ENCODE measurements at regions not wholly inside any gene's neighbourhood (a gene's known extent, or its start where the extent isn't known, plus 50 kb on each side); places are given as distances from the start of the nearest gene placed in this dataset.

DNA sequence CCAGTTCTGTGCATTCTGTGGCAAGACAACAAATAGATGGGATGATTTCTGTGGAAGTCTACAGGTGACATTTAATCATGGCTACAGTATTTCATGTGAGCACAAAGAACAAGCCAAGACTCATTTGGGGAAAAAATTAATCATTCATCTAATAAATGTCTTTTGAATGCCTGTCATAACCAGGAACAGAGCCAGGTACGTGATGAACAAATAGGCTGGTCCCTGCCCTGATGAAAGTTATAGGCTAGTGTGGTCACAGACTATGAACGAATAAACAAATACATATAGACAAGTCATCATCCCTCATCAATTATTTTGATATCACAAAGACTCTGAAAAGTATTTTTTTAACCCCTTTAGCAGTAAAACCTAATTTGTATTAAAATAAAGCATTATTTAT lies 226.4 kb upstream of the RRP15 start:
- Histone ChIP-seq H3K36me3 (ENCODE audit: control insufficient read depth, insufficient read depth, low read length) (no peaks in the 10 kb centered on the region), H3K27me3 (ENCODE audit: control insufficient read depth, insufficient read depth, low read length) (no peaks in the 10 kb centered on the region), H3K9me3 (ENCODE audit: control insufficient read depth, insufficient read depth, low read length) (peaks cover 2% of the 10 kb centered on the region), H3K27ac (ENCODE audit: low read depth, low read length) (no peak overlapping the region), H3K4me1 (ENCODE audit: control insufficient read depth, insufficient read depth, low read length) (no peaks in the 10 kb centered on the region), H3K4me3 (ENCODE audit: low read depth, low read length) (no peak overlapping the region)
- WGBS (ENCODE audit: insufficient coverage) = no CpG with 5 or more reads among the region's 2 CpGs
- no peak for DNase-seq (ENCODE audit: low read depth in 4 of 6, low spot score in 6 of 6)

DNA sequence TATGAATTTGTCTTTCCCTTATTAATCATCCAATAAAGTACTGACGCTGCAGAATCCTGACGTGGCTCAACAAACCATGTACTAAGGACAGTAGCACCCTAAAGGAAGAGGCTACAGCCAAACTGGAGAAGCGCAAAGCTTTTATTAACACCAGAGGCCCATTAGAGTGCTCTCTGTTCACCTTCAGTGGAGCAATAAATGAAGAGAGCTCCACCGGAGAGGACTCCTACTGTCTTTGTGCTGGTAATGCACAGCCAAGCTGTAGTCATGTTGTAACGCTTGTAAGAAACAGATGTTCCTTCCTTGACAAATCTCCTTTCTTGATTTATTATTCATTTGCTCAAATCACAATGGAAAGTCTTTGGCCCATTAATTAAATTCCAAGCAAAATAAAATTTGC lies 220.7 kb upstream of the RRP15 start:
- H3K36me3 ChIP-seq (ENCODE audit: control insufficient read depth, insufficient read depth, low read length) = no peaks in the 10 kb centered on the region
- no peaks in the 10 kb centered on the region for H3K4me1 ChIP-seq (ENCODE audit: control insufficient read depth, insufficient read depth, low read length)
- no peaks in the 10 kb centered on the region for H3K9me3 ChIP-seq (ENCODE audit: control insufficient read depth, insufficient read depth, low read length)
- H3K27ac ChIP-seq (ENCODE audit: low read depth, low read length) = no peak overlapping the region
- WGBS (ENCODE audit: insufficient coverage) = 59% methylated on average over 4 of the region's 5 CpGs
- H3K27me3 ChIP-seq (ENCODE audit: control insufficient read depth, insufficient read depth, low read length) = no peaks in the 10 kb centered on the region
- no peak overlapping the region for H3K4me3 ChIP-seq (ENCODE audit: low read depth, low read length)
- DNase-seq (ENCODE audit: low read depth in 4 of 6, low spot score in 6 of 6) = peak in 2 of 6 donors; percentile 14 to 81

DNA sequence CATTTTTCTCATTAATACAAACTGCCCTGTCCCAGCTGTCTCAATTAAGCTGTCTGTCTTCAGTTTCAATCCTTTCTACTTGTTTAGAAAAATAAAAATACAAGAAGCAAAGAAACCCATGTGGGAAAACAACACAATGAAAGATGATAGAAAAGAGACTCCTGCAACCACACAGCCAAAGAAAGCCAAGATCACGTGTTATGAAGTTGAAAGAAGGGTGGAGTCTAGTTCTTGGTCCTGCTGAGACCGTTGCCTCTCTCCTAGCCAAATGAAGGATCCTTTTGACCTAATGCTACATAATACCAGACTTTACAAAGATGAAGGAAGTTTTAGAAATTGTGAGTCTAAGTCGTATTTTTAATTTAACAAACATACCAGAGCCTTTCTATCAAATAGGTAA lies 218.8 kb upstream of the RRP15 start:
- Histone ChIP-seq H3K27me3 (ENCODE audit: control insufficient read depth, insufficient read depth, low read length) (no peaks in the 10 kb centered on the region), H3K27ac (ENCODE audit: low read depth, low read length) (no peak overlapping the region), H3K4me3 (ENCODE audit: low read depth, low read length) (no peak overlapping the region), H3K4me1 (ENCODE audit: control insufficient read depth, insufficient read depth, low read length) (no peaks in the 10 kb centered on the region), H3K9me3 (ENCODE audit: control insufficient read depth, insufficient read depth, low read length) (no peaks in the 10 kb centered on the region), H3K36me3 (ENCODE audit: control insufficient read depth, insufficient read depth, low read length) (no peaks in the 10 kb centered on the region)
- WGBS (ENCODE audit: insufficient coverage) = no CpG with 5 or more reads among the region's 3 CpGs
- no peak for DNase-seq (ENCODE audit: low read depth in 4 of 6, low spot score in 6 of 6)

DNA sequence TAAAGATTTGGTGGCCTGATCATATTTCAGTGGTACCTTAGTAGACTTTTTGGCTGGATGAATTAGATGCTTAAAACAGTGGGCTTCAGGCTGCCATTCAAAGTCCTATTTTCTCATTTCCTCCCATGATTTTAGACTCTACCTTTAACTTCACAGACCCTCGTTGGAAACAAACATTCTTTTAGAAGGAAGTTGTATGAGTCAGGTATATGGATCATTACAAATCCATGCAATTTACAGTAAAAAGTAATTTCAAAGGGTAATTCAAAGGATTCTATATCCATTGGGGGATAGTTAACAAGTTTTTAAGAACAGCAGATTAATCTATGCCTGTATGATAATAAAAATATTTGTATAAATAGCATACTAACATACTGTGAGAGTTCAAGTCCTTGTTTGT lies 216.9 kb upstream of the RRP15 start:
- whole genome bisulfite sequencing (ENCODE audit: insufficient coverage) = no CpG with 5 or more reads among the region's 1 CpG
- no peak overlapping the region for H3K27ac ChIP-seq (ENCODE audit: low read depth, low read length)
- no peaks in the 10 kb centered on the region for H3K36me3 ChIP-seq (ENCODE audit: control insufficient read depth, insufficient read depth, low read length)

DNA sequence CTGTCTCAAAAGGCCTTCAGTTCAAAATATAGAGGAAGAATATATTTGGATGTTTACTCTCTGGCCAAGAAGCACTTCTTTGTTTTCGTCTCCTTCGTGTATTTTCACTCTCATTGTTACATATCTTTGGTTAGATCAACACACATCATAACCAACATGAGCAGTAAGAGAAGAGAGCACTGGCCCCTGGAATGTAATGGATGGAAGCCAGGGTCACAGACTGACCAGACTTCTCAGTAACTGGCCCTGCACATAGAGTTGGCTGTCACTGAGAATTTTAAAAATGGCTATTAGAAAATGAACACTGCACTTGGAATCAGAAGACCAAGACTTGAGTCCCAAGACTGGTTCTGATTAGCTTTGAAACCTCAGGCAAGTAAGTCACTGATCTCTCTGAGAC lies 215.9 kb upstream of the RRP15 start:
- no peaks in the 10 kb centered on the region for H3K9me3 ChIP-seq (ENCODE audit: control insufficient read depth, insufficient read depth, low read length)
- H3K4me1 ChIP-seq (ENCODE audit: control insufficient read depth, insufficient read depth, low read length) = no peaks in the 10 kb centered on the region
- no peak for DNase-seq (ENCODE audit: low read depth in 4 of 6, low spot score in 6 of 6)
- H3K27me3 ChIP-seq (ENCODE audit: control insufficient read depth, insufficient read depth, low read length) = no peaks in the 10 kb centered on the region
- no peak overlapping the region for H3K4me3 ChIP-seq (ENCODE audit: low read depth, low read length)
- no CpG with 5 or more reads among the region's 2 CpGs for WGBS (ENCODE audit: insufficient coverage)
- H3K36me3 ChIP-seq (ENCODE audit: control insufficient read depth, insufficient read depth, low read length) = no peaks in the 10 kb centered on the region
- H3K27ac ChIP-seq (ENCODE audit: low read depth, low read length) = no peak overlapping the region

More for the DNA sequence above, 216.9 kb upstream of the RRP15 start:
- Histone ChIP-seq H3K27me3 (ENCODE audit: control insufficient read depth, insufficient read depth, low read length) (no peaks in the 10 kb centered on the region), H3K9me3 (ENCODE audit: control insufficient read depth, insufficient read depth, low read length) (no peaks in the 10 kb centered on the region), H3K4me3 (ENCODE audit: low read depth, low read length) (no peak overlapping the region), H3K4me1 (ENCODE audit: control insufficient read depth, insufficient read depth, low read length) (no peaks in the 10 kb centered on the region)
- DNase-seq (ENCODE audit: low read depth in 4 of 6, low spot score in 6 of 6) = no peak

DNA sequence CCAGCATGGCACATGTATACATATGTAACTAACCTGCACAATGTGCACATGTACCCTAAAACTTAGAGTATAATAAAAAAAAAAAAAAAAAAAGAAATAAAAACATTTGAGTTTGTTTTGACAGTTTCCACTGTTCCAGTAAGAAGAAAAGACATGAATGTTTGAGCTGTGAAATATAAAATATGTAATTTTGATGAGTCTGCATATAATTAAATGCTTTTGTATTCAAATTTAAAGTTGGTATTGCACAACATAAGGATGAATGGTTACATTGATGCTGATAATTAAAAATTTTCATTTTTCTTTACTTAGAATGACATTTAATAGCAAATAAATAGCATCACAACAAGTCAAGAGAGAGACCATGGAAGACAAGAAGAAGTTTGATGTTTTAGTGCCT lies 212.0 kb upstream of the RRP15 start:
- no peaks in the 10 kb centered on the region for H3K4me1 ChIP-seq (ENCODE audit: control insufficient read depth, insufficient read depth, low read length)
- H3K27me3 ChIP-seq (ENCODE audit: control insufficient read depth, insufficient read depth, low read length) = no peaks in the 10 kb centered on the region
- no peak overlapping the region for H3K4me3 ChIP-seq (ENCODE audit: low read depth, low read length)
- no peaks in the 10 kb centered on the region for H3K9me3 ChIP-seq (ENCODE audit: control insufficient read depth, insufficient read depth, low read length)
- no peak overlapping the region for H3K27ac ChIP-seq (ENCODE audit: low read depth, low read length)
- H3K36me3 ChIP-seq (ENCODE audit: control insufficient read depth, insufficient read depth, low read length) = no peaks in the 10 kb centered on the region
- no peak for DNase-seq (ENCODE audit: low read depth in 4 of 6, low spot score in 6 of 6)

DNA sequence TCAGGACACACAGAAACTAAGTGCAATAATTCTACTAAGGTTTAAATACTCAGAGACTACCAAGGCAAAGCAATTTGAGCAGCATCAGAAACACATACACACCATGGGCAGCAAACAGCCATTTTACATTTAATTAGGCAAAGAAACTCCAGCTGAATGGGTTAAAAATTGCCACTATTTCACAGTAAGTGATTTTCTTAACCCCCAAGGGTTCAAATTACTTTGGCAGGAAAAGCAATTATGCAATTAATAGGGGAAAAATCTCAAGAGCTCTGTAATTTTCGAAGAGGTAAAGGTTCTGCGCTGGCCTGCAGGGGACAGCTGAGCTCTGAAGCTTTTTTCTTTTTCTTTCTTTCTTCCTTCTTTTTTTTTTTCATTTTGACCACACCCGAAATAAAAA lies 206.2 kb upstream of the RRP15 start:
- peaks cover 2% of the 10 kb centered on the region for H3K27me3 ChIP-seq (ENCODE audit: control insufficient read depth, insufficient read depth, low read length)
- DNase-seq (ENCODE audit: low read depth in 4 of 6, low spot score in 6 of 6) = peak in 1 of 6 donors; percentile 77
- WGBS (ENCODE audit: insufficient coverage) = no CpG with 5 or more reads among the region's 3 CpGs
- no peak overlapping the region for H3K27ac ChIP-seq (ENCODE audit: low read depth, low read length)
- no peaks in the 10 kb centered on the region for H3K36me3 ChIP-seq (ENCODE audit: control insufficient read depth, insufficient read depth, low read length)
- H3K9me3 ChIP-seq (ENCODE audit: control insufficient read depth, insufficient read depth, low read length) = no peaks in the 10 kb centered on the region
- no peaks in the 10 kb centered on the region for H3K4me1 ChIP-seq (ENCODE audit: control insufficient read depth, insufficient read depth, low read length)
- no peak overlapping the region for H3K4me3 ChIP-seq (ENCODE audit: low read depth, low read length)

DNA sequence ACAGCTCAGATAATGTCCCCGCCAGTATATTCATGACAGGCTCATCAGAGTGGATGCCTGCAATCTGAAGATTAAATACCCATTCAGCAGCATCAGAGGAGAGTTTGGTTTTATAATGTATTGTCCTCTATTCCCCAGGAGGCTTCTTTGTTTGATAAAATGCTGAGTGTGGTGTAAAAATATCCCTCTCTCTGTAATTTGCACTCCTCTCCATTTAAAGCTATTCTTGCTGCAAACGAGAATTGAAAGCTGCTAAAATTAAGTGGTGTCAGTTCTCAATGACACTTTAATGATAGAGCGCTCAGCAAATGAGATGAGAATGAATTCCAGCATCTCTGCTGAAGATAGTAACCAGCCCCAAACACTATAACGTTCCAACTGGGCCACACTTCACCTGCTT lies 205.7 kb upstream of the RRP15 start:
- no CpG with 5 or more reads among the region's 4 CpGs for WGBS (ENCODE audit: insufficient coverage)
- no peak overlapping the region for H3K27ac ChIP-seq (ENCODE audit: low read depth, low read length)
- DNase-seq (ENCODE audit: low read depth in 4 of 6, low spot score in 6 of 6) = peak in 2 of 6 donors; percentile 10 to 54
- H3K4me1 ChIP-seq (ENCODE audit: control insufficient read depth, insufficient read depth, low read length) = no peaks in the 10 kb centered on the region
- H3K4me3 ChIP-seq (ENCODE audit: low read depth, low read length) = no peak overlapping the region
- no peaks in the 10 kb centered on the region for H3K36me3 ChIP-seq (ENCODE audit: control insufficient read depth, insufficient read depth, low read length)
- H3K9me3 ChIP-seq (ENCODE audit: control insufficient read depth, insufficient read depth, low read length) = no peaks in the 10 kb centered on the region
- peaks cover 2% of the 10 kb centered on the region for H3K27me3 ChIP-seq (ENCODE audit: control insufficient read depth, insufficient read depth, low read length)

DNA sequence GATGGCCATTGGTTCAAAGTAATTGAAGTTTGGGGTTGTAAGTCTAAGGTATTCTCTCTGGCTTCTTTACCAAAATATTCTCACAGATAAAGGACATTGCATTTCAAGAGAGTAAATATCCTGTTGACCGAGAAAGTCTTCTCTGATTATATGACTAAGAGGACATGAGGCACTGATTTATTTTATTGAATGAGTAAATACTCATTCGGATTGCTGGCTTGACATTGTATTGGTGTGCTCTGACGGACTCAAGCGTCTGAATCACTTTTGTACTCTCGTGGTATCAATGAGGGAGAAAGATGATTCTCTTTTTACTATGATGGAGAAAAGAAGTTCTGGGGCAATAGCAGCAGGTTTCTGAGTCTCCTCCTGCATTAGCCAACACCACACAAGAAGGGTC lies 205.3 kb upstream of the RRP15 start:
- H3K27me3 ChIP-seq (ENCODE audit: control insufficient read depth, insufficient read depth, low read length) = peaks cover 2% of the 10 kb centered on the region
- no peaks in the 10 kb centered on the region for H3K4me1 ChIP-seq (ENCODE audit: control insufficient read depth, insufficient read depth, low read length)
- no peak for DNase-seq (ENCODE audit: low read depth in 4 of 6, low spot score in 6 of 6)
- H3K27ac ChIP-seq (ENCODE audit: low read depth, low read length) = no peak overlapping the region
- H3K4me3 ChIP-seq (ENCODE audit: low read depth, low read length) = no peak overlapping the region
- no peaks in the 10 kb centered on the region for H3K9me3 ChIP-seq (ENCODE audit: control insufficient read depth, insufficient read depth, low read length)
- WGBS (ENCODE audit: insufficient coverage) = 47% methylated on average over 4 of the region's 5 CpGs
- no peaks in the 10 kb centered on the region for H3K36me3 ChIP-seq (ENCODE audit: control insufficient read depth, insufficient read depth, low read length)

DNA sequence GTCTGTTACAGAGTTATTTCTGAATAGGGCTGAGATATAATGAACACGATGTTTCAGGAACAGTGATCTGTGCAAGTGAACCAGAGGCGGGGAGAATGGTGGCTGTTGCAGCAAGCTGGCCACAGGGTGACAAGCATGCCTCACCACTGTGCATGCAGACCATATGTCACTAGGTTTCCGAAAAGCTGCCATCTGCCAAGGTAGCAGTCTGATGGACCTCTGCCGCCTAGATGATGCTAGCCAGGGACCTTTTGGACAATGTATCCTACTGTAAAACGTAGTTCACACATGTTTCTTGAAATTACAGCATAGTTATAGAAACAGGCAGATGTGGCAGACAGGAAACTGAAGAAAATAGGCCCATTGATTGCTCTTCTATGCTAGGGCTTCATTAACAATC lies 204.2 kb upstream of the RRP15 start:
- H3K9me3 ChIP-seq (ENCODE audit: control insufficient read depth, insufficient read depth, low read length) = no peaks in the 10 kb centered on the region
- H3K27ac ChIP-seq (ENCODE audit: low read depth, low read length) = no peak overlapping the region
- no peak overlapping the region for H3K4me3 ChIP-seq (ENCODE audit: low read depth, low read length)
- peak in 2 of 6 donors; percentile 7 to 60 for DNase-seq (ENCODE audit: low read depth in 4 of 6, low spot score in 6 of 6)
- peaks cover 2% of the 10 kb centered on the region for H3K27me3 ChIP-seq (ENCODE audit: control insufficient read depth, insufficient read depth, low read length)
- no peaks in the 10 kb centered on the region for H3K36me3 ChIP-seq (ENCODE audit: control insufficient read depth, insufficient read depth, low read length)
- WGBS (ENCODE audit: insufficient coverage) = 71% methylated on average over 3 of the region's 5 CpGs
- no peaks in the 10 kb centered on the region for H3K4me1 ChIP-seq (ENCODE audit: control insufficient read depth, insufficient read depth, low read length)

All from spinal cord (tissue), 9 donors.